H9 (cell line): ENCODE measurements at regions not wholly inside any gene's neighbourhood (a gene's known extent, or its start where the extent isn't known, plus 50 kb on each side); places are given as distances from the start of the nearest gene placed in this dataset.

Experiments used
- DNase-seq: peaks from one replicate; pipeline ENCODE4 v3.0.0-alpha.2; 2017
- H2AFZ ChIP-seq: one replicate; pipeline ENCODE4 v1.6.1; 2013; ENCODE audit warnings: mild to moderate bottlenecking, low read length, control low read depth, moderate library complexity
- H2AK5ac ChIP-seq: 2 replicates; pipeline ENCODE4 v1.6.1; 2013; ENCODE audit warnings: low read length, control low read depth, mixed read lengths; ENCODE audit not compliant: insufficient read length
- H2BK120ac ChIP-seq: one replicate; pipeline ENCODE4 v1.6.1; 2013; ENCODE audit warnings: low read depth, mild to moderate bottlenecking, low read length, control low read depth, inconsistent platforms; ENCODE audit not compliant: poor library complexity, severe bottlenecking
- H2BK12ac ChIP-seq: 2 replicates; pipeline ENCODE4 v1.6.1; 2013; ENCODE audit warnings: low read length, control low read depth, mixed read lengths, low read depth; ENCODE audit not compliant: insufficient read length
- H2BK15ac ChIP-seq: 2 replicates; pipeline ENCODE4 v1.6.1; 2013; ENCODE audit warnings: low read depth, low read length, control low read depth
- H2BK20ac ChIP-seq: one replicate; pipeline ENCODE4 v1.6.1; 2013; ENCODE audit warnings: low read depth, mild to moderate bottlenecking, low read length, control low read depth, inconsistent platforms; ENCODE audit not compliant: poor library complexity, severe bottlenecking
- H2BK5ac ChIP-seq: 2 replicates; pipeline ENCODE4 v1.6.1; 2013; ENCODE audit warnings: low read length, control low read depth, mixed read lengths; ENCODE audit not compliant: insufficient read length
- H3K14ac ChIP-seq: 2 replicates; pipeline ENCODE4 v1.6.1; 2013; ENCODE audit warnings: low read length, control low read depth; ENCODE audit not compliant: insufficient read depth
- H3K18ac ChIP-seq: 2 replicates; pipeline ENCODE4 v1.6.1; 2013; ENCODE audit warnings: low read depth, mild to moderate bottlenecking, mixed read lengths, low read length, control low read depth; ENCODE audit not compliant: insufficient read length
- H3K23ac ChIP-seq: 2 replicates; pipeline ENCODE4 v1.6.1; 2013; ENCODE audit warnings: low read length, control low read depth, mixed read lengths, low read depth; ENCODE audit not compliant: insufficient read length
- H3K23me2 ChIP-seq: 2 replicates; pipeline ENCODE4 v1.6.1; 2013; ENCODE audit warnings: low read depth, mild to moderate bottlenecking, mixed read lengths, low read length, control low read depth; ENCODE audit not compliant: insufficient read length, poor library complexity, severe bottlenecking
- H3K27ac ChIP-seq: 2 replicates; pipeline ENCODE4 v1.5.1; 2013; ENCODE audit warnings: low read length, control low read depth, mixed read lengths, low read depth; ENCODE audit not compliant: insufficient read length
- H3K27me3 ChIP-seq: 2 replicates; pipeline ENCODE4 v1.6.1; 2013; ENCODE audit warnings: low read length, control low read depth, inconsistent platforms; ENCODE audit not compliant: insufficient read depth
- H3K4ac ChIP-seq: 2 replicates; pipeline ENCODE4 v1.6.1; 2013; ENCODE audit warnings: low read depth, mild to moderate bottlenecking, control low read depth, inconsistent platforms, low read length, moderate library complexity
- H3K4me1 ChIP-seq: 2 replicates; pipeline ENCODE4 v1.6.1; 2013; ENCODE audit warnings: low read length, control low read depth, inconsistent platforms; ENCODE audit not compliant: insufficient read depth
- H3K4me2 ChIP-seq: 2 replicates; pipeline ENCODE4 v1.6.1; 2013; ENCODE audit warnings: low read length, control low read depth, mixed read lengths; ENCODE audit not compliant: insufficient read length, insufficient read depth
- H3K56ac ChIP-seq: 2 replicates; pipeline ENCODE4 v1.6.1; 2013; ENCODE audit warnings: low read depth, mild to moderate bottlenecking, mixed read lengths, low read length, control low read depth; ENCODE audit not compliant: insufficient read length
- H3K79me1 ChIP-seq: 2 replicates; pipeline ENCODE4 v1.6.1; 2013; ENCODE audit warnings: low read depth, mild to moderate bottlenecking, moderate library complexity, low read length, control low read depth, inconsistent platforms; ENCODE audit not compliant: insufficient read depth, poor library complexity, severe bottlenecking
- H3K79me2 ChIP-seq: 2 replicates; pipeline ENCODE4 v1.6.1; 2013; ENCODE audit warnings: low read length, control low read depth, inconsistent platforms; ENCODE audit not compliant: insufficient read depth
- H3K9ac ChIP-seq: 2 replicates; pipeline ENCODE4 v1.6.1; 2013; ENCODE audit warnings: low read length, control low read depth, mixed read lengths; ENCODE audit not compliant: insufficient read length; ENCODE audit errors: extremely low read depth
- H3K9me3 ChIP-seq: one replicate; pipeline ENCODE4 v1.6.1; 2013; ENCODE audit warnings: low read depth, low read length, inconsistent platforms; ENCODE audit not compliant: control insufficient read depth
- H3T11ph ChIP-seq: one replicate; pipeline ENCODE4 v1.6.1; 2013; ENCODE audit warnings: mild to moderate bottlenecking, low read length, control low read depth, inconsistent platforms
- H4K20me1 ChIP-seq: one replicate; pipeline ENCODE4 v1.6.1; 2013; ENCODE audit not compliant: control insufficient read depth, insufficient read length, insufficient read depth
- H4K5ac ChIP-seq: 2 replicates; pipeline ENCODE4 v1.6.1; 2013; ENCODE audit warnings: low read depth, mild to moderate bottlenecking, mixed read lengths, low read length, control low read depth; ENCODE audit not compliant: insufficient read length
- H4K8ac ChIP-seq: replicated peaks from 2 replicates; pipeline ENCODE4 v1.6.1; 2013; ENCODE audit warnings: low read length, control low read depth, mixed read lengths, low read depth; ENCODE audit not compliant: insufficient read length
- H4K91ac ChIP-seq: 2 replicates; pipeline ENCODE4 v1.6.1; 2013; ENCODE audit warnings: low read depth, mild to moderate bottlenecking, moderate library complexity, mixed read lengths, low read length, control low read depth; ENCODE audit not compliant: insufficient read length
- H3K27ac Mint-ChIP-seq, 3 experiments: 2 replicates in 2 of 3; 3 replicates in 1 of 3; pipeline ENCODE4 v1.8.0; 2020 to 2021; ENCODE audit warnings: mixed read lengths in 3 of 3, mild to moderate bottlenecking in 1 of 3, moderate library complexity in 1 of 3
- H3K27me3 Mint-ChIP-seq: 2 replicates; pipeline ENCODE4 v1.8.0; 2021; ENCODE audit warnings: low read depth, mild to moderate bottlenecking, moderate library complexity, mixed read lengths
- H3K36me3 Mint-ChIP-seq, 3 experiments: 2 replicates in 2 of 3; 3 replicates in 1 of 3; pipeline ENCODE4 v1.8.0; 2020 to 2021; ENCODE audit warnings: low read depth in 3 of 3, mixed read lengths in 3 of 3; ENCODE audit not compliant: insufficient read depth in 1 of 3
- H3K4me1 Mint-ChIP-seq, 2 experiments: 2 replicates each; pipeline ENCODE4 v1.8.0; 2020; ENCODE audit warnings: mixed read lengths in 2 of 2
- H3K4me3 Mint-ChIP-seq, 2 experiments: 2 replicates in 1 of 2; 3 replicates in 1 of 2; pipeline ENCODE4 v1.8.0; 2020 to 2021; ENCODE audit warnings: mild to moderate bottlenecking in 2 of 2, mixed read lengths in 2 of 2, moderate library complexity in 1 of 2
- H3K9me3 Mint-ChIP-seq, 2 experiments: 2 replicates in 1 of 2; 3 replicates in 1 of 2; pipeline ENCODE4 v1.8.0; 2020; ENCODE audit warnings: mild to moderate bottlenecking in 2 of 2, mixed read lengths in 2 of 2, moderate library complexity in 1 of 2
- CTCF ChIP-seq: fragments of 200-600 bp; sonication (generic); conservative IDR thresholded peaks from 3 replicates; pipeline ENCODE4 v1.8.0; 2021; ENCODE audit warnings: antibody characterized with exemption, mild to moderate bottlenecking
- WGBS: extraction: QIAGEN DNeasy Blood & Tissue Kit; methylation state at CpG from one replicate; pipeline ENCODE4 v1.1.7; 2013; ENCODE audit warnings: missing lambda C conversion rate, low lambda C conversion rate, mixed read lengths; ENCODE audit not compliant: insufficient read length; ENCODE audit errors: extremely low coverage; 5-methylcytosine and 5-hydroxymethylcytosine counted together

GRCh38 chr3:148005456-148005855, 596.3 kb downstream of the ZIC1 start:
- Histone ChIP-seq H2BK12ac (no peak overlapping the region), H2AK5ac (no peak overlapping the region), H2BK20ac (no peak overlapping the region), H3K23ac (no peak overlapping the region), H3K4me2 (no peak overlapping the region), H3K4me1 (no peaks in the 10 kb centered on the region), H3K27me3 (no peaks in the 10 kb centered on the region), H2BK5ac (no peak overlapping the region), H2BK120ac (no peak overlapping the region), H3T11ph (no peak overlapping the region), H3K9ac (no peak overlapping the region), H4K91ac (no peak overlapping the region), H3K56ac (no peak overlapping the region), H3K23me2 (no peaks in the 10 kb centered on the region), H3K9me3 (no peaks in the 10 kb centered on the region), H3K4ac (no peak overlapping the region), H4K20me1 (no peaks in the 10 kb centered on the region), H3K14ac (no peak overlapping the region), H4K8ac (no peak overlapping the region), H2BK15ac (no peak overlapping the region), H3K18ac (no peak overlapping the region), H3K79me1 (no peaks in the 10 kb centered on the region), H4K5ac (no peak overlapping the region), H3K27ac (no peak overlapping the region), H3K79me2 (no peaks in the 10 kb centered on the region), H2AFZ (no peak overlapping the region)
- Mint-ChIP-seq H3K4me3 (no peak overlapping the region), H3K4me1 (peaks cover 20 to 24% of the 10 kb centered on the region in 2 experiments), H3K27ac (no peak overlapping the region), H3K9me3 (no peaks in the 10 kb centered on the region), H3K36me3 (no peaks in the 10 kb centered on the region; a peak in 2 of 7 replicates), H3K27me3 (no peaks in the 10 kb centered on the region)
- DNase-seq = no peak
- no CpG with 5 or more reads among the region's 2 CpGs for WGBS
- no peak for TF ChIP-seq CTCF
